HG02852 (cell line): ENCODE measurements at regions not wholly inside any gene's neighbourhood (a gene's known extent, or its start where the extent isn't known, plus 50 kb on each side); places are given as distances from the start of the nearest gene placed in this dataset.
"Not testable (repeated sequence)": the region's sequence is repeated elsewhere in the genome, so short reads cannot be mapped to it uniquely, and the experiment has no call there.

ENCODE experiments used
- ATAC-seq: cut with Tn5 transposase; IDR thresholded peaks from one replicate; pipeline ENCODE4 v1.9.1; 2021; ENCODE audit warnings: mild to moderate bottlenecking, moderate library complexity; ENCODE audit not compliant: unreplicated experiment

GRCh38 chr6:85887461-85887860 lies 244.8 kb upstream of the SYNCRIP start:
- no peak for ATAC-seq

DNA sequence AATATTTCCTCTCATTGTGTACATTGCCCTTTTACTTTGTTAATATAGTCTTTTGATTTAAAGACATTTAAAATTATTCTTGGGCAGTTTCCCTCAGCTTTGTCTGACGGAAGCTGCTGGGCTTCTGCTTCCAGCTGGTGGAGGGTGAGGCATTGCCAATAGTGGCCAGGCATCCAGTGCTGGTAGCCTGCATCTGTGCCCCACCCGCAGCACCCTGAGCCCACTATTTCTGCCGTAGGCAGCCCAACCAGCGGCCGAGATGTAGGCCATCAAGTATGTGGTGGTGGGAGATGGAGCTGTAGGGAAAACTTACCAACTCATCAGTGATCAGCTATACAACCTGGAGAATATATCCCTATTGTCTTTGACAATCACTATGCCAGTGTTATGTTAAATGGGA lies 226.0 kb upstream of the SYNCRIP start:
- no peak for ATAC-seq

DNA sequence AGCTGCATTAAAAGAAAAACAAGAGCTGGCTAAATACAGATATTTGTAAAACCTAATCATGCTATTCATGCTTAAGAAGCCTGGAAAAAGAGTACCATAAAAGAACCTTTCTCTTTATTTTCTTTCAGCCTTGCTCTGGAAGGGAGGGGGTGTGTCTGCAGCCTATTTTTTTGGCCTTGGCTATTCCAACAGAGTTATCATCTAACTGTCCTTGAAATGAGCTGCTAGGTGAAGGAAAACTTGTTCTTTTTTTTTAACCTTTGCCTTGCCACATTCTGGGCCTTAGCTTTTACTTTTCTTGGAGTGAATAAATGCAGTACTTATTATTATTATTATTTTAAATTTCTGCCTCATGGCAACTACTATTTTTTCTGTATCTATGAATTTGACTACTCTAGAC lies 224.9 kb upstream of the SYNCRIP start:
- ATAC-seq, result no peak

DNA sequence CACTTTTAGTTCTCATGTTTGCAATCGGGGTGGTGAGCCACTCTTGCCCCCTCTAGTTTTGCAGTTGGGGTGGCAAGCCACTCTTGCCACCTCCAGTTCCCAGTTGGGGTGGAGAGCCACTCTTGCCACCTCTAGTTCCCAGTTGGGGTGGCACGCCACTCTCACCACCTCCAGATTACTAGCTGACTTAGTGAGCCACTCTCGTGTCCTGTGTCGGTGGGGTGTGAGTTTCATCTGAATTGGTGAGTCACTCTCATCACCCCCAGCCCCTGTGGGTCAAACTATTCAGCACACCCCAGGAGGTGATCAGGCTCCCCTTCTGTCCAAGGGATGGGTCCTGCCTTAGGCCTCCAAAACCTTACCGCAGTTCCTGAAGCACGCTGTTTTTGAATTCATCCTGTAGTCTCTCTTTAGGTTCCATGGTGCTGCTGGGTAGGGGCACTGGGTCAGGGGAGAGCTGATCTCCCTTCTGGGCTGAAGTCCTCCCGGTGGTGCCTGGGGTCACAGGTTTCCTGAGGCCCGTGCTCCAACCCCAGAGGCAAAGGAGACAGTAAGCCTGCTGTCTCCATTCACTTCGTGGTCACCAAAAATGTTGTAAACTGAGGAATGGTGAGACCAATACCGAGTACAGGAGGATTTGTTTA lies 224.2 kb upstream of the SYNCRIP start:
- no peak for ATAC-seq

GRCh38 chr6:85866370-85866730 lies 223.7 kb upstream of the SYNCRIP start:
- peak; percentile 2 for ATAC-seq

- peak; percentile 70 for ATAC-seq
Measured at GRCh38 chr6:85865420-85866369, 223.0 kb upstream of the SYNCRIP start.

DNA sequence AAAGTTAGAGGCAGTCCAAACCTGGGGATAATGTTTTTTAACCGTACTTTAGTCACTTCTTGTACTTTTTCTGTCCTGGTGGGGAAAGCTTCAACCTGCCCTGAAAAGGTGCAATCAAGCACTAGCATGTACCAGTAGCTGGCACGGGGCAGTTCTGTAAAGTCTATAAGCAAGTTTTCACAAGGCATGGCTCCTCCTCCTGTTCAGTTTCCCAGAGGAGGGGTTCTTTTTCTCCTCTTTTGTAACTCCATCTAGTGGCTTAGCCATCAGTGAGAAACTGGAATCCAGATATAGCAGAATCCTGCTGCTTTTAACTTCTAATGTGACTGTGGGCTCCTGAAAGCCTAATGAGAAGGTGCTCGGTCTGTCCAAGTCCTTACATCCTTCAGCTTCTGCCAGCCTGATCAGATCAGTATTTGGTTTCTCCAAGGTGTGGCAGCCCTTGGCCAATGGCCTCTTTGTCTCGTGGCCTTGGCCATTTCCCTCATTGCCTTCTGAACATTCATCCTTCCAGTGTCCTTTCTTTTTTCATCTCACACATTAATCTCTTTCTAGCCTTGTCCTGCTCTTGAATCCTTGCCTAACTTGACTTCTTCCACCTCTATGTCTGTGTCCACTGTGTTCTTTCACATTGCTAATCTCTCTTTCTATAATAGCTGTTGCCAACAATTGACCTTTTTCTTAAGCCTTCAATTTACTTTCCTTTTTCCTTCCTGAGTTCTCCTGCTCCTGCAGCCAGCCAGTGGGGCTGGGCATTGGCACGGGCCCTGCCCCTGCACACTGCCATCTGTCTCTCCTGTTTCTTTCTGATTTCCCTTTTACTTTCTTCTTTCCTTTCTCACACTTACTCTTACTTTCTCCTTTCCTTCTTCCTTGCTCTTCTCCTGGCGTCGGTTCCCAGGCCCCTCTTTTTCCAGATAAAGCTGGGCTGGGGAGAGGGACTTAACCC lies 222.0 kb upstream of the SYNCRIP start:
- ATAC-seq, result no peak

- ATAC-seq, result no peak
Measured at GRCh38 chr6:85856235-85856634, 213.5 kb upstream of the SYNCRIP start.

- not testable (repeated sequence) for ATAC-seq
Measured at GRCh38 chr6:85838351-85839119, 195.8 kb upstream of the SYNCRIP start.

- ATAC-seq, result no peak
Measured at GRCh38 chr6:85828973-85829372, 186.3 kb upstream of the SYNCRIP start.

- ATAC-seq, result no peak
Measured at GRCh38 chr6:85826997-85827396, 184.3 kb upstream of the SYNCRIP start.

DNA sequence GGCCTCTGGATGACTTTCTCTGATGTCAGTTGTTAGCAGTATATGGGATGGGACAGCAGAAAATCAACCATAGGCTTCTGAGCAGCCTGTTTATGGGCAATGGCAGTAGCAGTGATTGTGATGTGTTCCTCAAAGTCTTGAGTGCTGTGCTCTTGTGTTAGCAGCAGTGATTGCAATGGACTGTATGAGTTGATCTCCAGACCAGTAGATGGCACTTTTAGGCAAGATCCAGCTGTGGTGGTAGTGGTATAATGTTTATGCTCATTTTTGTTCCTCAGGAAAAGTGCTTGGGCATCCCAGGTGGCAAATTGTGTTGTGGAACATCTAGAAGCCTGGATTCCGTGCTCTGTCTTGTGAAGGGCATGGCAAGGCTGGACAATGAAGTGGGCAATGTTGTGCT lies 181.6 kb upstream of the SYNCRIP start:
- ATAC-seq, result no peak

DNA sequence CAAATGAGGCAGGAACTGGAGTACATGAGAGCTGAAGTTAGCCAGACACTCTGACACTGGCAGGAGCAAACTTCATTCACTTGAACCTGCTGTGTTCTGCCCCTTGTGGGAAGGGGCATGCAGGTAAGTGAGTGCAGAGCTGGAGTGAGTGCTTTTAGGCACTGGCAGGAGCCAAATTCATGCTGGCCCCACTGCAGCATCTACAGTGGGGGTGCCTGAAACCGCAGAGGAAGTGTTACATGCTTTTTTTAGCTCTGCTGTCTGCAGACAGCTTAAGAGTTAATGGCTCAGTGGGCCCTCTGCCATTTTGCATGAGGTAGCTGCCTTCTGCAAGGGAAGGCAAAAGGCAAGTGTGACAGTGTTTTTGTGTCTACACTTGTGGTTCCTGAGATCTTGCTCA lies 167.9 kb upstream of the SYNCRIP start:
- no peak for ATAC-seq

DNA sequence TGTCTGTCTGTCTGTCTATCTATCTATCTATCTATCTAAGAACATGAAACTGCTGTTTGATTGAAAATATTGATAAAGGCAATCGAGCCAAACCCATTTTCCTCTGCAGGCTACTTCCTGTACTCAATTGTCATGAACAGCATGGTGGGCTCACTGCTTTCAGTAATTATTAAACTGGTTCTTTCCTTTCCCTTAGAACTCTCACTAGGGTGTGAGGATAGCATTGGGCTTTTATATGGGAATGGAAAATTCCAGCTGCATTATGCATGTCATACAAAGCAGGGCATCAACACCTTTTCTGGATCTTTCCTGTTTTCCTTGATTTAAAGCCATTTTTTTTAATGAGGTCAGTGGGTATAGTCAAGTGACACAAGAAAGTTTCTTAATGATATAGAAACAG lies 161.0 kb upstream of the SYNCRIP start:
- ATAC-seq, result no peak

GRCh38 chr6:85802162-85802561 lies 159.5 kb upstream of the SYNCRIP start:
- no peak for ATAC-seq

GRCh38 chr6:85798931-85799652 lies 156.4 kb upstream of the SYNCRIP start:
- no peak for ATAC-seq

GRCh38 chr6:85797993-85798392 lies 155.3 kb upstream of the SYNCRIP start:
- no peak for ATAC-seq

DNA sequence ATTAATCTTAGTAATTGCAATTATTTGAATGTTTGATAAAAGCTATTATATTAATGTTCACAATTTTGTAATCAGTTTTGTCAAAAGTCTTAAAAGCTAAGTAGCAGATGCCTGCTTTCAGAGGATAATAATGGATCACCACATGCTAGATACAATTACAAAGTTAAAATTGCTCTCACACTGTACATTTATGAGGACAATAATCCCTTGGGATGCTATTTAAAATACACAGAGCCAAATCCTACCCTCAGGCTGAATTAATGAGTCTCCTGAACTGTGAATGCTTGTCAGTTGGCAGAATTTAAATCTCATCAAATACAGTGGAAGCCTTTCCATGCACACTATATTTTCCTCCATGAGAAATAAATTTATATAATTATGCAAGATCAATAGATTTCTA lies 153.3 kb upstream of the SYNCRIP start:
- no peak for ATAC-seq

DNA sequence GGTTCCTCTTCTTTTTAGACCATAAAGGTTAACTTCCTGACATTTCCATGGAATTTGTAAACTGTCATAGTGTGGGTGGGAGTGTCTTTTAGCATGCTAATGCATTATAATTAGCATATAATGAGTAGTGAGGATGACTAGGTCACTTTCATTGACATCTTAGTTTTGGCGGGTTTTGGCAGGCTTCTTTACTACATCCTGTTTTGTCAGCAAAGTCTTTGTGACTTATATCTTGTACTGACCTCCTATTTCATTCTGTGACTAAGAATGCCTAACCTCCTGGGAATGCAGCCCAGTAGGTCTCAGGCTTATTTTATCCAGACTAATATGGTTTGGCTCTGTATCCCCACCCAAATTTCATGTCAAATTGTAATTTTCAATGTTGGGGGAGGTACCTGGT lies 149.6 kb upstream of the SYNCRIP start:
- ATAC-seq, result no peak

DNA sequence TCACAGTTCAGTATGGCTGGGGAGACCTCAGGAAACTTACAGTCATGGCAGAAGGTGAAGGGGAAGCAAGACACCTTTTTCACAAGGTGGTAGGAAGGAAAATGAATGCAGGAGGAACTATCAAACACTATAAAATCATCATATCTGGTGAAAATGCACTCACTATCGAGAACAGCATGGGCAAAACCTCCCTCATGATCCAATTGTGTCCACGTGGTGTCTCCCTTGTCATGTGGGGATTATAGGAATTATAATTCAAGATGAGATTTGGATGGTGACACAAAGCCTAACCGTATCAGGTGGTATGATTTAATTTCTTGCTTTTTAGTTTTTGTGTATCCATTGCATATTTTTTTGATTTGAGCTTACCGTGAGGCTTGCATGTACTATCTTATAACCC lies 133.2 kb upstream of the SYNCRIP start:
- ATAC-seq, result no peak
